Type B pancreatic cell (in vitro differentiated cells): ENCODE measurements at regions not wholly inside any gene's neighbourhood (a gene's known extent, or its start where the extent isn't known, plus 50 kb on each side); places are given as distances from the start of the nearest gene placed in this dataset.

Source experiments
- DNase-seq: peaks from one replicate; pipeline ENCODE4 v3.0.0; 2021; ENCODE audit warnings: mixed read lengths; ENCODE audit not compliant: unreplicated experiment; ENCODE audit errors: extremely low spot score
- H3K27ac Mint-ChIP-seq: 2 replicates; pipeline ENCODE4 v1.8.0; 2021; ENCODE audit warnings: mild to moderate bottlenecking, mixed read lengths
- H3K27me3 Mint-ChIP-seq: 2 replicates; pipeline ENCODE4 v1.8.0; 2021; ENCODE audit warnings: mixed read lengths
- H3K36me3 Mint-ChIP-seq: 2 replicates; pipeline ENCODE4 v1.8.0; 2021; ENCODE audit warnings: mixed read lengths
- H3K4me1 Mint-ChIP-seq: one replicate; pipeline ENCODE4 v1.8.0; 2021; ENCODE audit warnings: mixed read lengths; ENCODE audit not compliant: unreplicated experiment
- H3K4me3 Mint-ChIP-seq: 2 replicates; pipeline ENCODE4 v1.8.0; 2021; ENCODE audit warnings: mild to moderate bottlenecking, mixed read lengths
- H3K9me3 Mint-ChIP-seq: 2 replicates; pipeline ENCODE4 v1.8.0; 2021; ENCODE audit warnings: mixed read lengths
- CTCF ChIP-seq: fragments of 200-600 bp; sonication (generic); conservative IDR thresholded peaks from 2 replicates; pipeline ENCODE4 v1.5.0; 2021; ENCODE audit warnings: antibody characterized with exemption, mild to moderate bottlenecking

DNA sequence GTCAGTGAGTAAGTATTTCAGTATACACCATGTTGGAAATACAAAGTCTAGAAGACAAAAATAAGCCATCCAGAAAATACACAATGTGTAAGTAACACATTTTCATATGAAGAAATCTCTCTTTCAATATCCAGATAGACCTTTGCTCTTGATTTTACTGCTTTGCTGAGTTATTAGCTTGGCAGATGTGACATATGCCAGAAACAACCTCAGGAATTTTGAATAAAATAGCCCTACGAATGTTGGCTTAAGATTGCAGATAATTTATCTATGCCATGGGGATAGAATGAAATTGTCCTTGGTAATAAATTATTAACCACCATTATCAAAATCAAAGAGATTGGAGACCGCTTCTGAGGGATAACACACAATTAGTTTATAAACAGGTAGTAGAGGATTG, 1036.9 kb upstream of the EPHA7 start:
- Mint-ChIP-seq H3K36me3 (no peaks in the 10 kb centered on the region), H3K27me3 (no peaks in the 10 kb centered on the region), H3K4me3 (no peak overlapping the region), H3K27ac (no peak overlapping the region), H3K9me3 (no peaks in the 10 kb centered on the region), H3K4me1 (no peaks in the 10 kb centered on the region)
- no peak for DNase-seq
- no peak for TF ChIP-seq CTCF

DNA sequence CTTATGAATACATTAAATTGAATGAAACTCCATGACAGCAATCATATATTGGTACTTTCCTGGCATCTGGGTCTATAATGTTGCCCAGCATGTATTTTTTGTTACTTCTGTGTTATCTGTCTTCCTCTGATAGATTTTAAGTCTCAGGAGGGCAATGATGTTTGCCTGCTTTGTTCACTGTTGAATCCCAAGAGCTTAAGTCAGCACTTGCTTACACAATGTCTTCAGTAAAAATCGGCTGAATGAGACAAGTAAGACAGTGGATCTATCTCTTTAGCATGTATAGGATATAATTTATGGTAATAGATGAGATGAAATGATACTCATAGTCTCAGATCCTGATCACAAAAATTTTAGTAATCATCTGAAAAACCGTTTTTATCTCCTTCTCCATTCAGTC, 1034.9 kb upstream of the EPHA7 start:
- no peaks in the 10 kb centered on the region for H3K4me1 Mint-ChIP-seq
- no peak overlapping the region for H3K27ac Mint-ChIP-seq
- H3K4me3 Mint-ChIP-seq = no peak overlapping the region
- TF ChIP-seq CTCF = no peak
- H3K27me3 Mint-ChIP-seq = no peaks in the 10 kb centered on the region
- DNase-seq = no peak
- H3K9me3 Mint-ChIP-seq = no peaks in the 10 kb centered on the region
- H3K36me3 Mint-ChIP-seq = no peaks in the 10 kb centered on the region

DNA sequence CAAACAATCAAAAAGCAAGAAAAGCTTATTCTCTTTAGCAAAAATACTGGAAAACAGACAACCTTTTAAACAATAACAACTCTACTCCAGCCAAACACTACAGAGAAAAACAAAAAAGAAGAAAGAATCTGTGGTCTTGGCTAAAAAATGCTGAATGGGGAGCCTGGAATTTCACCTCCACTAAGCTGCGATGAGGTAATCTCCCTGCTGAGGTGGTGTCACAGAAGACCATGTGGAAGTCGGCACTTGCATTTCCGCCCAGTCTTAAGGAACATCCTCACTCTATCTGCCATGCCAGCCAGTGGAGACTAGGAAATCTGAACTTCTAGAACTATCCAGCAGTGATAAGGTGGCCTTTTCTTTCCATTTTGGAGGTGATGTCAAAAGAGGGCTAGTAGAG, 1026.8 kb upstream of the EPHA7 start:
- H3K27me3 Mint-ChIP-seq = no peaks in the 10 kb centered on the region
- no peaks in the 10 kb centered on the region for H3K36me3 Mint-ChIP-seq
- no peak overlapping the region for H3K4me3 Mint-ChIP-seq

DNA sequence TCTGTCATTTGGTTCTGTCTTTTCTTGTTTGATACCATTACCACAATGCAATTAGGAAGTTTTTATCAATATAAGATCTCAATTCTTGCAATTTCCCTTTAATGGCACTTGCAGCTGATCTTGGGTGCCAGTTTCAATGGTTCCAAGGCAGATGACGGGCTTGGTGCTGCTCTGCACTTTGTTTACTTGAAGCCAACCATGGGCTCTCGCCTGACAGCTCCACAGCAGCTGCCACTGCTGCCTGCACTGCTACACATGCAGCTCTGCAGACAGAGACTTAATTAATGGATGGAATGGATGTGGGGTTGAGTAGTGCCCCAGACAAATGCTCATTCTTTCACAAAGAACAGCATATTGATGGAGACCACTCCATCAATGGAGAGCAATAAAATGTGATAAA, 1024.3 kb upstream of the EPHA7 start:
- no peak overlapping the region for H3K4me3 Mint-ChIP-seq
- no peak for DNase-seq
- no peaks in the 10 kb centered on the region for H3K36me3 Mint-ChIP-seq
- H3K4me1 Mint-ChIP-seq = no peaks in the 10 kb centered on the region
- H3K27ac Mint-ChIP-seq = no peak overlapping the region
- no peaks in the 10 kb centered on the region for H3K27me3 Mint-ChIP-seq
- TF ChIP-seq CTCF = no peak
- no peaks in the 10 kb centered on the region for H3K9me3 Mint-ChIP-seq

More for the DNA sequence above, 1026.8 kb upstream of the EPHA7 start:
- Mint-ChIP-seq H3K4me1 (no peaks in the 10 kb centered on the region), H3K9me3 (no peaks in the 10 kb centered on the region), H3K27ac (no peak overlapping the region)
- DNase-seq = no peak
- TF ChIP-seq CTCF = no peak

- H3K36me3 Mint-ChIP-seq = no peaks in the 10 kb centered on the region
- no peak for TF ChIP-seq CTCF
These were observed 1005.3 kb upstream of the EPHA7 start for GRCh38 chr6:94424692-94425091.

DNA sequence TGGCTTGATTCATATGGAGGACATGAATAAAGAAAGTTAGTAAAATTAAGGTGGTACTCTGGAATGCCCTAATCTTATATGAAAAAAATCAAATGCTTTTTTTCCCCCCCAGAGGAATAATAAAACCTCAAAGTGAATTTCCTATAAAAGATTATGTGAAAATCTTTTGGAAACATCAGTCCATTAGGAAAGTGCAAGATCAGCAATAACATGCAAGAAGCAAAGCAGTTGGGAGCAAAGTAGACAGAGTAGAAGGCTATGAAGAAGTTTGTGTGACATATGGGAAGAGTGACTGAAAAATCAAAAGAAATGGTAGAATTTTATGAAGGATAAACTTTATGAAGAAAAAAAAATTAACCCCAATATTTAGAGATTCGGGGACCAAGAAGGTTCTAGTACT, 998.0 kb upstream of the EPHA7 start:
- no peaks in the 10 kb centered on the region for H3K4me1 Mint-ChIP-seq
- no peaks in the 10 kb centered on the region for H3K36me3 Mint-ChIP-seq
- peaks cover 3% of the 10 kb centered on the region for H3K27me3 Mint-ChIP-seq
- H3K4me3 Mint-ChIP-seq = no peak overlapping the region
- no peaks in the 10 kb centered on the region for H3K9me3 Mint-ChIP-seq
- no peak overlapping the region for H3K27ac Mint-ChIP-seq
- no peak for DNase-seq
- no peak for TF ChIP-seq CTCF

More at GRCh38 chr6:94424692-94425091, 1005.3 kb upstream of the EPHA7 start:
- H3K4me3 Mint-ChIP-seq = no peak overlapping the region
- H3K9me3 Mint-ChIP-seq = no peaks in the 10 kb centered on the region
- no peaks in the 10 kb centered on the region for H3K4me1 Mint-ChIP-seq
- no peak for DNase-seq
- H3K27ac Mint-ChIP-seq = no peak overlapping the region
- H3K27me3 Mint-ChIP-seq = no peaks in the 10 kb centered on the region
